GM19324 (cell line): ENCODE measurements at regions not wholly inside any gene's neighbourhood (a gene's known extent, or its start where the extent isn't known, plus 50 kb on each side); places are given as distances from the start of the nearest gene placed in this dataset.

Experiments used
- ATAC-seq: cut with Tn5 transposase; IDR thresholded peaks from one replicate; pipeline ENCODE4 v1.9.1; 2021; ENCODE audit warnings: mild to moderate bottlenecking, moderate library complexity; ENCODE audit not compliant: unreplicated experiment, low FRiP score

GRCh38 chr1:82646888-82647287 is 846.2 kb downstream of the ADGRL2 start:
- no peak for ATAC-seq

- ATAC-seq = no peak
Measured at GRCh38 chr1:82646336-82646735, 845.6 kb downstream of the ADGRL2 start.

- no peak for ATAC-seq
Measured at GRCh38 chr1:82644186-82644915, 843.6 kb downstream of the ADGRL2 start.

GRCh38 chr1:82640352-82640751 is 839.6 kb downstream of the ADGRL2 start:
- ATAC-seq = no peak

GRCh38 chr1:82634266-82634665 is 833.5 kb downstream of the ADGRL2 start:
- ATAC-seq = no peak

- no peak for ATAC-seq
Measured at GRCh38 chr1:82632155-82632554, 831.4 kb downstream of the ADGRL2 start.

- no peak for ATAC-seq
Measured at GRCh38 chr1:82628887-82629286, 828.2 kb downstream of the ADGRL2 start.

- no peak for ATAC-seq
Measured at GRCh38 chr1:82625537-82625936, 824.8 kb downstream of the ADGRL2 start.

GRCh38 chr1:82621076-82621475 is 820.3 kb downstream of the ADGRL2 start:
- ATAC-seq = no peak

GRCh38 chr1:82614090-82614489 is 813.4 kb downstream of the ADGRL2 start:
- ATAC-seq = no peak

- ATAC-seq = no peak
Measured at GRCh38 chr1:82612986-82613385, 812.3 kb downstream of the ADGRL2 start.

GRCh38 chr1:82606546-82606945 is 805.8 kb downstream of the ADGRL2 start:
- no peak for ATAC-seq

- ATAC-seq = no peak
Measured at GRCh38 chr1:82604524-82604923, 803.8 kb downstream of the ADGRL2 start.

GRCh38 chr1:82600314-82600713 is 799.6 kb downstream of the ADGRL2 start:
- ATAC-seq = no peak

- no peak for ATAC-seq
Measured at GRCh38 chr1:82598812-82599211, 798.1 kb downstream of the ADGRL2 start.

GRCh38 chr1:82598337-82598736 is 797.6 kb downstream of the ADGRL2 start:
- no peak for ATAC-seq

- ATAC-seq = no peak
Measured at GRCh38 chr1:82597649-82598048, 796.9 kb downstream of the ADGRL2 start.

- no peak for ATAC-seq
Measured at GRCh38 chr1:82597141-82597540, 796.4 kb downstream of the ADGRL2 start.

- ATAC-seq = no peak
Measured at GRCh38 chr1:82593561-82593960, 792.8 kb downstream of the ADGRL2 start.

GRCh38 chr1:82589588-82589987 is 788.9 kb downstream of the ADGRL2 start:
- ATAC-seq = no peak

GRCh38 chr1:82587371-82587770 is 786.6 kb downstream of the ADGRL2 start:
- ATAC-seq = no peak

- ATAC-seq = no peak
Measured at GRCh38 chr1:82586473-82586872, 785.7 kb downstream of the ADGRL2 start.

- ATAC-seq = no peak
Measured at GRCh38 chr1:82582347-82582746, 781.6 kb downstream of the ADGRL2 start.
